ENCODE measurements at regions not wholly inside any gene's neighbourhood (a gene's known extent, or its start where the extent isn't known, plus 50 kb on each side); places are given as distances from the start of the nearest gene placed in this dataset.

DNA sequence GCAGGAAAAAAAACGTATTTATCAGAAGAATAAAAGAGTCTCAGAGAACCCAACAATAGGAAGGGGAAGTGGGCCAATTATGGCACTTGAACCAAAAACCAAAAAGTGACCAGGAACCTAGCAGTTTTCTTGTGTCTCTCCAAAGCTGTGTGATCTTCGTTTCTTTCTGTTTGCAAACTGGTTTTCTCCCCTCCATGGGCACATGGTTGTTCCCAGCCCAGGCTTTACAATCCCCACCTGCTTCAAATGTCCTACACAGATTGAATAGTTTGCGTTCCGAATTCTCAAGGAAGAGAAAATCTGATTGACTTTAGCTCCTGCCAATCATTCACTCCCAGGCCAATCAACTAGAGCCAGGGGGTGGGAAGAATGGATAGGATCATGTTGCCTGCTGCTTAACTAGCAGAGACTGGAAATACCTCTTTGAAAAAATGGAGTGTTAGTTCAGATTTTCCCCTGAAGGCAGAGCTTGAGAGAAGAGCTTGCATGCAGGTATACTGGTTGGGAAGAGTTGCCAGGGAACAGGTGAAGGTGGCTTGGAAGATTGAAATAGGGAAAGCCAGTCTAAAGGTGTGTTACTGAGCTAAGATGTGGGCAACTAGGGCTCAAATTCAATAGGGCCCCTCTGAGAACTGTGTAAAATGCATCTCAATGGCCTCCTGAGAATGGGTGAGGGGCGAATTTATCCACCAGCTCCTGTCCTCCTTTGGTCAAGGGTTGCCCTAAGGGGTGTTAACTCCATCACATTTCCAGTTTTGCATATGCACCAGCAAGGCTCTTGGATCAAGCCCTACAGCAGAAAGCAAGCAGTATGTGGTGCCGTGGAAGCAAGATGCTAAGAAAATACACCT, 106.4 kb upstream of the SRRM4 start:
- H3K4me3 ChIP-seq: no peak overlapping the region
- WGBS, 2 donors (ENCODE audit: low coverage in 1 of 2): 21 to 24% methylated on average over 6 of the region's 6 CpGs
- intact Hi-C loops (cut with DNase I; ENCODE audit: low total_unique reads) (no loop called here), in situ Hi-C loops (cut with MboI; ENCODE audit: low pct_ligation_motif_present in 1 of 4, low pct_unique_long_range_greater_than_20kb in 1 of 4, low sequenced_read_pairs in 3 of 4) (no loop called here)
- no peaks in the 10 kb centered on the region for H3K9me3 ChIP-seq
- no peak for TF ChIP-seq EP300 (IDR thresholded peaks at IDR 0.05; ENCODE audit: low read depth)
- TF ChIP-seq, protein P1, sequence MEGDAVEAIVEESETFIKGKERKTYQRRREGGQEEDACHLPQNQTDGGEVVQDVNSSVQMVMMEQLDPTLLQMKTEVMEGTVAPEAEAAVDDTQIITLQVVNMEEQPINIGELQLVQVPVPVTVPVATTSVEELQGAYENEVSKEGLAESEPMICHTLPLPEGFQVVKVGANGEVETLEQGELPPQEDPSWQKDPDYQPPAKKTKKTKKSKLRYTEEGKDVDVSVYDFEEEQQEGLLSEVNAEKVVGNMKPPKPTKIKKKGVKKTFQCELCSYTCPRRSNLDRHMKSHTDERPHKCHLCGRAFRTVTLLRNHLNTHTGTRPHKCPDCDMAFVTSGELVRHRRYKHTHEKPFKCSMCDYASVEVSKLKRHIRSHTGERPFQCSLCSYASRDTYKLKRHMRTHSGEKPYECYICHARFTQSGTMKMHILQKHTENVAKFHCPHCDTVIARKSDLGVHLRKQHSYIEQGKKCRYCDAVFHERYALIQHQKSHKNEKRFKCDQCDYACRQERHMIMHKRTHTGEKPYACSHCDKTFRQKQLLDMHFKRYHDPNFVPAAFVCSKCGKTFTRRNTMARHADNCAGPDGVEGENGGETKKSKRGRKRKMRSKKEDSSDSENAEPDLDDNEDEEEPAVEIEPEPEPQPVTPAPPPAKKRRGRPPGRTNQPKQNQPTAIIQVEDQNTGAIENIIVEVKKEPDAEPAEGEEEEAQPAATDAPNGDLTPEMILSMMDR (IDR thresholded peaks at IDR 0.05): no peak
- TF ChIP-seq POLR2AphosphoS5 (IDR thresholded peaks at IDR 0.05): no peak
- TF ChIP-seq POLR2A (IDR thresholded peaks at IDR 0.05): no peak
- no peaks in the 10 kb centered on the region for H3K4me1 ChIP-seq
- H3K27ac ChIP-seq: no peak overlapping the region
- no peak for DNase-seq
- H3K36me3 ChIP-seq: no peaks in the 10 kb centered on the region
- no peaks in the 10 kb centered on the region for H3K27me3 ChIP-seq

DNA sequence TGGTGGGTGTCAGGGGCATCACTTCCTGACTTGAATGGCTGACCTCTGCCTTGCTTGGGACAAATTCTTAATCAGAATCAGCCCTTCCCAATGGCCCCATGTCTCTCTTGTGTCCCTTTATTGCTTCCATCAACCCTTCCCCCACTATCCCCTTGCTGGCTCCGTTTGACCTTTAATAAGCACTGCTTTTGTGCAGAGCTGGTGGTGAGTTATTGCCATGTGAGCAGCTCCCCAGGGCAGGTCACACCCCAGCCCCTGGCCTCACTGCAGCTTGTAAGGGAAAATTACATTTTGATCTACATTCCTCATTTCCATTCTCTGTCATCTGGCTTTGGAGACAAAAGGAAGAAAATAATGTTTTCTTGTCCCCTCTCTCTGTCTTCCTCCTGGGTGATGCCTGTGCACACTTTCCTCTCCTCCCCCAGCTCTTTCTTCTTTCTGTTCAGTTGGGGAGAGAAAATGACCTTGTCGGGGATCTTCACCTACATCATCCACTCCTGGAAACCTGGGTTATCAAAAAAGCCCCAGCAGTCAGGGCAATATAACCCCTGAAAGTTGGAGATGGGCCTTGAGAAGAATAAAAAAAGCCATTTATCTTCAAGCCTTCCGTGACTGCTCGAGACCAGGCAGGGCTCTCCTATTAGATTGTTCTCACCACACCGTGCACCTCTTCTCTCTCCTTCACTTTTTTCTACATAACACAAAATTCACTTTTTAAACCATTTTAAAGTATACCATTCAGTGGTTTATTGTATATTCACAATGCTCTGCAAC, 100.4 kb upstream of the SRRM4 start:
- no peak overlapping the region for H3K27ac ChIP-seq
- intact Hi-C loops (cut with DNase I; ENCODE audit: low total_unique reads): no loop called here
- H3K27me3 ChIP-seq: no peaks in the 10 kb centered on the region
- 33 to 57% methylated on average over 5 of the region's 5 CpGs for WGBS, 2 donors (ENCODE audit: low coverage in 1 of 2)
- DNase-seq: no peak
- in situ Hi-C loops (cut with MboI; ENCODE audit: low pct_ligation_motif_present in 1 of 4, low pct_unique_long_range_greater_than_20kb in 1 of 4, low sequenced_read_pairs in 3 of 4): no loop called here
- no peak overlapping the region for H3K4me3 ChIP-seq
- H3K4me1 ChIP-seq: no peaks in the 10 kb centered on the region
- no peaks in the 10 kb centered on the region for H3K9me3 ChIP-seq
- TF ChIP-seq, protein P1 (IDR thresholded peaks at IDR 0.05): no peak
- no peak for TF ChIP-seq POLR2AphosphoS5 (IDR thresholded peaks at IDR 0.05)
- TF ChIP-seq POLR2A (IDR thresholded peaks at IDR 0.05): no peak
- TF ChIP-seq EP300 (IDR thresholded peaks at IDR 0.05; ENCODE audit: low read depth): no peak
- H3K36me3 ChIP-seq: no peaks in the 10 kb centered on the region

DNA sequence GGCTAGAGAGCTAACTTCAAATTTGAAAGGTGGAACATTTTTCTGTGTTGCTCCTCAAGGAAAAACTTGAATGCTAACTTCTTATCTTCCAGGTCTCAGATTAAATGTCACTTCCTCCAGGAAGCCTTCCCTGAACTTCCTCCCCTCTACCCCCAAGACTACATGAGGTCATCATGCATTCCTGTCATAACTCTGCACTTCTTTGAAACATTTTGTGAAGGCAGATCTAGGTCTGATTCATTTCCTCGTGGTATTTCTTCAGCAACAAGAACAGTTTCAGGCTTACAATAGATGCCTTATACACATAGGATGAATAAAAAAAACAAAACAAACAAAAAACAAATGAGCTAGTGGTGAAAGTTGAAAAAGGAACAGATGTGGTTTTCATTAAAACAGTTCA, 97.1 kb upstream of the SRRM4 start:
- in situ Hi-C loops (cut with MboI; ENCODE audit: low pct_ligation_motif_present in 1 of 4, low pct_unique_long_range_greater_than_20kb in 1 of 4, low sequenced_read_pairs in 3 of 4): no loop called here
- Histone ChIP-seq H3K9me3 (no peaks in the 10 kb centered on the region), H3K27me3 (no peaks in the 10 kb centered on the region), H3K27ac (no peak overlapping the region), H3K4me1 (no peaks in the 10 kb centered on the region), H3K4me3 (no peak overlapping the region), H3K36me3 (no peaks in the 10 kb centered on the region)
- 32 to 50% methylated on average over 1 of the region's 1 CpG for WGBS, 2 donors (ENCODE audit: low coverage in 1 of 2)
- no peak for TF ChIP-seq POLR2A (IDR thresholded peaks at IDR 0.05)
- TF ChIP-seq, protein P1 (IDR thresholded peaks at IDR 0.05): no peak
- intact Hi-C loops (cut with DNase I; ENCODE audit: low total_unique reads): no loop called here
- DNase-seq: no peak

DNA sequence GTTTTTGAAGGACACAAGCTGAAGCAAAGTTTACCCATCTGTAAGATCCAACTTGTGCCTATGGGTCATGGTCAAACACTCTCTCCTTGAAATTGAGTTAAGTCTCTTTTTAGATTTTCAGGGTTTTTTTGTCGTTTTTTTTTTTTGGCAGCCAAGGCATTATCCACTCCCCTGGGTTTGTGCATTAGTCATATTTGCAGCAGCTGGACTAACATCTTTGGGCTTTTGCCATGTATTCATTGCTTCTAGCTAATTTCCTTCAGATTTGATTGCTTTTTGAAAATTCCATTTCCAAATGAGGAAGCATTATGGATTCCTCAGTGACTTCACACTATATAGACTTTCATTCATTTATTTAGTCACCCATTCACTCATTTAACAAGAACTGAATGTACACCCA, 80.3 kb upstream of the SRRM4 start:
- TF ChIP-seq EP300 (IDR thresholded peaks at IDR 0.05; ENCODE audit: low read depth) (no peak), POLR2A (IDR thresholded peaks at IDR 0.05) (no peak), POLR2AphosphoS5 (IDR thresholded peaks at IDR 0.05) (no peak)
- TF ChIP-seq, protein P1 (IDR thresholded peaks at IDR 0.05): no peak
- Histone ChIP-seq H3K9me3 (no peaks in the 10 kb centered on the region), H3K36me3 (no peaks in the 10 kb centered on the region), H3K27ac (no peak overlapping the region), H3K4me3 (no peak overlapping the region), H3K4me1 (no peaks in the 10 kb centered on the region), H3K27me3 (no peaks in the 10 kb centered on the region)
- WGBS, 2 donors (ENCODE audit: low coverage in 1 of 2): 58 to 75% methylated on average over 1 of the region's 1 CpG
- in situ Hi-C loops (cut with MboI; ENCODE audit: low pct_ligation_motif_present in 1 of 4, low pct_unique_long_range_greater_than_20kb in 1 of 4, low sequenced_read_pairs in 3 of 4) (no loop called here), intact Hi-C loops (cut with DNase I; ENCODE audit: low total_unique reads) (no loop called here)
- DNase-seq: no peak
